ENCODE measurements at regions not wholly inside any gene's neighbourhood (a gene's known extent, or its start where the extent isn't known, plus 50 kb on each side); places are given as distances from the start of the nearest gene placed in this dataset.

DNA sequence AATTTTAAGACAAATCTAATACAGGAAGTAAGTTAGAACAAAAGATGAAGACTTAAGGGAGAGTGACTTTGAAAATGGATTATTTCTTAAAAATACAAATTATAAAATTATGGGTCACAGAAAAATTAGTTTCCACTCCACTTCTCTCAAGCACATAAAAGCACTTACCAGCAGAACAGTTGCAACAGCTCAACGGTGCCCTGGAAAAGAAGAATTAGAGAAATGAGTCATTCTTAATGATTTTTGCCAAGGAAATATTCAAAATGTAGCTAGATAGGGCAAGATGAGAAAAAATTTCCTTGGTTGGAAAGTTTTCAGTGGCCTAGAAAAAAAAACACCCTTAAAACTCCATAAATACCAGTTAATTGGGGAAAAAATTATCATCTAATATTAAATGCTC is 2185.6 kb upstream of the CELF4 start:
- Histone ChIP-seq H3K27ac (ENCODE audit: low read depth, low read length, poor library complexity, severe bottlenecking) (no peak overlapping the region), H3K4me1 (ENCODE audit: insufficient read depth, low read length, severe bottlenecking) (no peaks in the 10 kb centered on the region), H3K36me3 (ENCODE audit: insufficient read depth, low read length) (no peaks in the 10 kb centered on the region), H3K9me3 (ENCODE audit: low read length) (no peaks in the 10 kb centered on the region), H3K79me2 (ENCODE audit: insufficient read depth, low read length) (no peaks in the 10 kb centered on the region), H4K20me1 (ENCODE audit: insufficient read depth, low read length) (no peaks in the 10 kb centered on the region), H3K4me2 (ENCODE audit: low read length) (no peak overlapping the region), H3K27me3 (ENCODE audit: insufficient read depth, low read length) (no peaks in the 10 kb centered on the region), H2AFZ (ENCODE audit: low read length) (no peak overlapping the region), H3K9ac (ENCODE audit: low read length) (no peak overlapping the region), H3K4me3 (ENCODE audit: low read depth, low read length, poor library complexity, severe bottlenecking) (no peak overlapping the region), H3K9me2 (ENCODE audit: low read depth, low read length) (no peaks in the 10 kb centered on the region), H3F3A (ENCODE audit: insufficient read depth, low read length) (no peaks in the 10 kb centered on the region)
- TF ChIP-seq, protein P1, sequence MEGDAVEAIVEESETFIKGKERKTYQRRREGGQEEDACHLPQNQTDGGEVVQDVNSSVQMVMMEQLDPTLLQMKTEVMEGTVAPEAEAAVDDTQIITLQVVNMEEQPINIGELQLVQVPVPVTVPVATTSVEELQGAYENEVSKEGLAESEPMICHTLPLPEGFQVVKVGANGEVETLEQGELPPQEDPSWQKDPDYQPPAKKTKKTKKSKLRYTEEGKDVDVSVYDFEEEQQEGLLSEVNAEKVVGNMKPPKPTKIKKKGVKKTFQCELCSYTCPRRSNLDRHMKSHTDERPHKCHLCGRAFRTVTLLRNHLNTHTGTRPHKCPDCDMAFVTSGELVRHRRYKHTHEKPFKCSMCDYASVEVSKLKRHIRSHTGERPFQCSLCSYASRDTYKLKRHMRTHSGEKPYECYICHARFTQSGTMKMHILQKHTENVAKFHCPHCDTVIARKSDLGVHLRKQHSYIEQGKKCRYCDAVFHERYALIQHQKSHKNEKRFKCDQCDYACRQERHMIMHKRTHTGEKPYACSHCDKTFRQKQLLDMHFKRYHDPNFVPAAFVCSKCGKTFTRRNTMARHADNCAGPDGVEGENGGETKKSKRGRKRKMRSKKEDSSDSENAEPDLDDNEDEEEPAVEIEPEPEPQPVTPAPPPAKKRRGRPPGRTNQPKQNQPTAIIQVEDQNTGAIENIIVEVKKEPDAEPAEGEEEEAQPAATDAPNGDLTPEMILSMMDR (IDR thresholded peaks at IDR 0.05; ENCODE audit: low read length), result no peak

DNA sequence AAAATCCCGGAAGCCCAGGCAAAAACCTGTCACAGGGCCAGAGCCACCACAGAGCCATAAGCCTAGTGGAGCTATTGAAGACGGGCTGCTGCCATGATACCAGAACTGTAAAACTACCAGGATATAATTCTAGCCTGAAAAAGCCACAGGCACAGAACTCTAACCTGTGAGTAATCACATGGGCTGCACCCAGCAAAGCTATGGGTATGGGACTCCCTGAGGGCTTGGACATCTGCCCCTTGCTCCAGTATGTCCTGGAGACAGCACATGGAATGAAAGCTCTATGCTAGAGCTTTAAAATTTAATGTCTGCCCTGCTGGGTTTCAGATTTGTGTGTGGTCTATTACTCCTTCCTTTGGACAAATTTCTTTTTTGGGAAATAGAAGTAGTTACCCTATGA is 2183.6 kb upstream of the CELF4 start:
- Histone ChIP-seq H3K4me3 (ENCODE audit: low read depth, low read length, poor library complexity, severe bottlenecking) (no peak overlapping the region), H3K4me1 (ENCODE audit: insufficient read depth, low read length, severe bottlenecking) (no peaks in the 10 kb centered on the region)
- no peak for TF ChIP-seq EZH2 (IDR thresholded peaks at IDR 0.05; ENCODE audit: borderline replicate concordance, low read length)
- TF ChIP-seq, protein P1 (IDR thresholded peaks at IDR 0.05; ENCODE audit: low read length), result no peak

GRCh38 chr18:39748727-39749126 is 2183.1 kb upstream of the CELF4 start:
- no peaks in the 10 kb centered on the region for H3K4me1 ChIP-seq (ENCODE audit: insufficient read depth, low read length, severe bottlenecking)
- no peak overlapping the region for H3K9ac ChIP-seq (ENCODE audit: low read length)
- TF ChIP-seq EZH2 (IDR thresholded peaks at IDR 0.05; ENCODE audit: borderline replicate concordance, low read length), result no peak
- TF ChIP-seq, protein P1 (IDR thresholded peaks at IDR 0.05; ENCODE audit: low read length), result no peak
- H3F3A ChIP-seq (ENCODE audit: insufficient read depth, low read length), result no peaks in the 10 kb centered on the region
- H3K4me2 ChIP-seq (ENCODE audit: low read length), result no peak overlapping the region
- H4K20me1 ChIP-seq (ENCODE audit: insufficient read depth, low read length), result no peaks in the 10 kb centered on the region
- H3K9me3 ChIP-seq (ENCODE audit: low read length), result no peaks in the 10 kb centered on the region
- H3K27me3 ChIP-seq (ENCODE audit: insufficient read depth, low read length), result no peaks in the 10 kb centered on the region
- H3K79me2 ChIP-seq (ENCODE audit: insufficient read depth, low read length), result no peaks in the 10 kb centered on the region
- no peaks in the 10 kb centered on the region for H3K36me3 ChIP-seq (ENCODE audit: insufficient read depth, low read length)
- no peak overlapping the region for H3K4me3 ChIP-seq (ENCODE audit: low read depth, low read length, poor library complexity, severe bottlenecking)
- no peaks in the 10 kb centered on the region for H3K9me2 ChIP-seq (ENCODE audit: low read depth, low read length)
- H2AFZ ChIP-seq (ENCODE audit: low read length), result no peak overlapping the region
- no peak overlapping the region for H3K27ac ChIP-seq (ENCODE audit: low read depth, low read length, poor library complexity, severe bottlenecking)

More for the DNA sequence above, 2183.6 kb upstream of the CELF4 start:
- H2AFZ ChIP-seq (ENCODE audit: low read length), result no peak overlapping the region
- H3K9ac ChIP-seq (ENCODE audit: low read length), result no peak overlapping the region
- no peaks in the 10 kb centered on the region for H3F3A ChIP-seq (ENCODE audit: insufficient read depth, low read length)
- H3K9me3 ChIP-seq (ENCODE audit: low read length), result no peaks in the 10 kb centered on the region
- no peaks in the 10 kb centered on the region for H3K36me3 ChIP-seq (ENCODE audit: insufficient read depth, low read length)
- no peaks in the 10 kb centered on the region for H3K27me3 ChIP-seq (ENCODE audit: insufficient read depth, low read length)
- no peaks in the 10 kb centered on the region for H3K9me2 ChIP-seq (ENCODE audit: low read depth, low read length)
- no peaks in the 10 kb centered on the region for H4K20me1 ChIP-seq (ENCODE audit: insufficient read depth, low read length)
- H3K79me2 ChIP-seq (ENCODE audit: insufficient read depth, low read length), result no peaks in the 10 kb centered on the region
- H3K4me2 ChIP-seq (ENCODE audit: low read length), result no peak overlapping the region
- no peak overlapping the region for H3K27ac ChIP-seq (ENCODE audit: low read depth, low read length, poor library complexity, severe bottlenecking)
